ENCODE measurements at regions not wholly inside any gene's neighbourhood (a gene's known extent, or its start where the extent isn't known, plus 50 kb on each side); places are given as distances from the start of the nearest gene placed in this dataset.

GRCh38 chr2:167898340-167898739, 349.1 kb downstream of the STK39 start:
- TF ChIP-seq CTCF (IDR thresholded peaks at IDR 0.05) (no peak), POLR2A (IDR thresholded peaks at IDR 0.05) (no peak)
